ENCODE measurements at regions not wholly inside any gene's neighbourhood (a gene's known extent, or its start where the extent isn't known, plus 50 kb on each side); places are given as distances from the start of the nearest gene placed in this dataset.
"Not testable (repeated sequence)": the region's sequence is repeated elsewhere in the genome, so short reads cannot be mapped to it uniquely, and the experiment has no call there.

- Histone ChIP-seq H3K27ac (ENCODE audit: insufficient read depth, low read length) (no peak overlapping the region), H4K20me1 (ENCODE audit: control insufficient read depth, extremely low read depth, insufficient read depth, low read length) (no peaks in the 10 kb centered on the region)
These were observed 57.4 kb upstream of the PAXBP1 start for GRCh38 chr21:32828908-32829307.

GRCh38 chr21:32829504-32829903 lies 57.9 kb upstream of the PAXBP1 start:
- H3K9ac ChIP-seq (ENCODE audit: insufficient read depth, low read length), result no peak overlapping the region
- H3K27ac ChIP-seq (ENCODE audit: insufficient read depth, low read length), result no peak overlapping the region
- H3K9me3 ChIP-seq (ENCODE audit: control insufficient read depth, insufficient read depth, low read depth, low read length), result no peaks in the 10 kb centered on the region
- H3K4me2 ChIP-seq (ENCODE audit: extremely low read depth, insufficient read depth, low read length), result no peak overlapping the region
- no peak overlapping the region for H2AFZ ChIP-seq (ENCODE audit: low read length)
- H3K27me3 ChIP-seq (ENCODE audit: control insufficient read depth, insufficient read depth, low read length), result no peaks in the 10 kb centered on the region
- DNase-seq (ENCODE audit: low read depth in 2 of 2), result no peak
- TF ChIP-seq CTCF (conservative IDR thresholded peaks at IDR 0.05 in 1 of 2, IDR thresholded peaks at IDR 0.05 in 1 of 2; ENCODE audit: low read depth in 1 of 2, low read length in 2 of 2) (no peak), EZH2 (IDR thresholded peaks at IDR 0.05; ENCODE audit: low read length, missing control alignments) (no peak)
- H4K20me1 ChIP-seq (ENCODE audit: control insufficient read depth, extremely low read depth, insufficient read depth, low read length), result no peaks in the 10 kb centered on the region
- H3K79me2 ChIP-seq (ENCODE audit: control insufficient read depth, insufficient read depth, low read length), result no peaks in the 10 kb centered on the region
- no peak overlapping the region for H3K4me3 ChIP-seq (replicated peaks in 1 of 4; ENCODE audit: control extremely low read depth in 1 of 4, insufficient read depth in 1 of 4, low read depth in 3 of 4, low read length in 4 of 4)
- H3K4me1 ChIP-seq (ENCODE audit: control insufficient read depth, extremely low read depth, insufficient read depth, low read length), result peaks cover 3% of the 10 kb centered on the region
- H3K36me3 ChIP-seq (ENCODE audit: control insufficient read depth, insufficient read depth, low read length), result no peaks in the 10 kb centered on the region

More at GRCh38 chr21:32828908-32829307, 57.4 kb upstream of the PAXBP1 start:
- H3K9me3 ChIP-seq (ENCODE audit: control insufficient read depth, insufficient read depth, low read depth, low read length), result no peaks in the 10 kb centered on the region
- no peak overlapping the region for H2AFZ ChIP-seq (ENCODE audit: low read length)
- no peak for TF ChIP-seq EZH2 (IDR thresholded peaks at IDR 0.05; ENCODE audit: low read length, missing control alignments)
- TF ChIP-seq CTCF (conservative IDR thresholded peaks at IDR 0.05 in 1 of 2, IDR thresholded peaks at IDR 0.05 in 1 of 2; ENCODE audit: low read depth in 1 of 2, low read length in 2 of 2), result no peak
- no peak overlapping the region for H3K4me3 ChIP-seq (replicated peaks in 1 of 4; ENCODE audit: control extremely low read depth in 1 of 4, insufficient read depth in 1 of 4, low read depth in 3 of 4, low read length in 4 of 4)
- H3K4me1 ChIP-seq (ENCODE audit: control insufficient read depth, extremely low read depth, insufficient read depth, low read length), result peaks cover 3% of the 10 kb centered on the region
- no peak overlapping the region for H3K4me2 ChIP-seq (ENCODE audit: extremely low read depth, insufficient read depth, low read length)
- no peak for DNase-seq (ENCODE audit: low read depth in 2 of 2)
- H3K79me2 ChIP-seq (ENCODE audit: control insufficient read depth, insufficient read depth, low read length), result no peaks in the 10 kb centered on the region
- no peaks in the 10 kb centered on the region for H3K27me3 ChIP-seq (ENCODE audit: control insufficient read depth, insufficient read depth, low read length)
- H3K9ac ChIP-seq (ENCODE audit: insufficient read depth, low read length), result no peak overlapping the region
- H3K36me3 ChIP-seq (ENCODE audit: control insufficient read depth, insufficient read depth, low read length), result no peaks in the 10 kb centered on the region

GRCh38 chr21:32831779-32832178 lies 60.2 kb upstream of the PAXBP1 start:
- not testable (repeated sequence) for DNase-seq (ENCODE audit: low read depth in 2 of 2); H4K20me1 ChIP-seq (ENCODE audit: control insufficient read depth, extremely low read depth, insufficient read depth, low read length); H3K36me3 ChIP-seq (ENCODE audit: control insufficient read depth, insufficient read depth, low read length); H3K79me2 ChIP-seq (ENCODE audit: control insufficient read depth, insufficient read depth, low read length); H3K9ac ChIP-seq (ENCODE audit: insufficient read depth, low read length); H2AFZ ChIP-seq (ENCODE audit: low read length); H3K4me2 ChIP-seq (ENCODE audit: extremely low read depth, insufficient read depth, low read length); H3K27me3 ChIP-seq (ENCODE audit: control insufficient read depth, insufficient read depth, low read length); H3K4me3 ChIP-seq (replicated peaks in 1 of 4; ENCODE audit: control extremely low read depth in 1 of 4, insufficient read depth in 1 of 4, low read depth in 3 of 4, low read length in 4 of 4); H3K27ac ChIP-seq (ENCODE audit: insufficient read depth, low read length); H3K4me1 ChIP-seq (ENCODE audit: control insufficient read depth, extremely low read depth, insufficient read depth, low read length); H3K9me3 ChIP-seq (ENCODE audit: control insufficient read depth, insufficient read depth, low read depth, low read length)
